Keratinocyte (primary cell): ENCODE measurements at regions not wholly inside any gene's neighbourhood (a gene's known extent, or its start where the extent isn't known, plus 50 kb on each side); places are given as distances from the start of the nearest gene placed in this dataset.

Experiments used
- DNase-seq: peaks from one replicate; pipeline ENCODE4 v3.0.0-alpha.2; 2011; ENCODE audit warnings: low read depth, missing footprints, low spot score
- FAIRE-seq: peaks from 2 replicates; lab custom pipeline; 2011; peaks lifted over from hg19 to GRCh38; lab: Jason Lieb, UNC
- H2AFZ ChIP-seq: 2 replicates; pipeline ENCODE4 v1.6.0; 2012; ENCODE audit warnings: low read length, control low read depth, inconsistent platforms; ENCODE audit not compliant: control insufficient read depth
- H3K27ac ChIP-seq: 2 replicates; pipeline ENCODE4 v1.5.1; 2011; ENCODE audit warnings: low read length; ENCODE audit not compliant: control insufficient read depth, insufficient read depth
- H3K27me3 ChIP-seq: 3 replicates; pipeline ENCODE4 v1.6.0; 2011; ENCODE audit warnings: low read length; ENCODE audit not compliant: control insufficient read depth, insufficient read depth; ENCODE audit errors: extremely low read depth
- H3K36me3 ChIP-seq, 2 experiments: 2 replicates in 1 of 2; 3 replicates in 1 of 2; pipeline ENCODE4 v1.5.1; 2011; ENCODE audit warnings: low read length in 2 of 2, mild to moderate bottlenecking in 1 of 2; ENCODE audit not compliant: control insufficient read depth in 2 of 2, insufficient read depth in 2 of 2; ENCODE audit errors: extremely low read depth in 1 of 2
- H3K4me1 ChIP-seq: 3 replicates; pipeline ENCODE4 v1.5.1; 2011; ENCODE audit warnings: low read length; ENCODE audit not compliant: control insufficient read depth, insufficient read depth; ENCODE audit errors: extremely low read depth
- H3K4me2 ChIP-seq: 3 replicates; pipeline ENCODE4 v1.6.0; 2011; ENCODE audit warnings: low read depth, low read length; ENCODE audit not compliant: control insufficient read depth, insufficient read depth; ENCODE audit errors: extremely low read depth
- H3K4me3 ChIP-seq, 3 experiments: fragments of 200-600 bp in 1 of 3; sonication (generic) in 1 of 3; 2 replicates in 2 of 3; 3 replicates in 1 of 3; pipeline ENCODE4 v1.5.1; 2011 to 2016; ENCODE audit warnings: low read length in 3 of 3, mild to moderate bottlenecking in 3 of 3, control low read depth in 2 of 3, inconsistent platforms in 1 of 3, low read depth in 1 of 3, mixed read lengths in 1 of 3, mixed run types in 1 of 3, moderate library complexity in 1 of 3; ENCODE audit not compliant: control insufficient read depth in 2 of 3, insufficient read depth in 2 of 3; ENCODE audit errors: extremely low read depth in 1 of 3
- H3K79me2 ChIP-seq: 2 replicates; pipeline ENCODE4 v1.6.0; 2012; ENCODE audit warnings: low read length; ENCODE audit not compliant: control insufficient read depth, insufficient read depth
- H3K9ac ChIP-seq: 3 replicates; pipeline ENCODE4 v1.6.0; 2011; ENCODE audit warnings: low read length; ENCODE audit not compliant: control insufficient read depth, insufficient read depth; ENCODE audit errors: extremely low read depth
- H3K9me1 ChIP-seq: 3 replicates; pipeline ENCODE4 v1.6.0; 2011; ENCODE audit warnings: low read length; ENCODE audit not compliant: control insufficient read depth, insufficient read depth; ENCODE audit errors: extremely low read depth
- H3K9me3 ChIP-seq: 2 replicates; pipeline ENCODE4 v1.5.1; 2012; ENCODE audit warnings: low read depth, low read length; ENCODE audit not compliant: control insufficient read depth
- H4K20me1 ChIP-seq: 3 replicates; pipeline ENCODE4 v1.6.0; 2011; ENCODE audit warnings: low read length; ENCODE audit not compliant: control insufficient read depth, insufficient read depth; ENCODE audit errors: extremely low read depth
- CTCF ChIP-seq, 3 experiments: IDR thresholded peaks in 1 of 3; conservative IDR thresholded peaks in 1 of 3; optimal IDR thresholded peaks in 1 of 3; 2 replicates in 2 of 3; 3 replicates in 1 of 3; pipeline versions ENCODE3 to v1.5.1; 2011; ENCODE audit warnings: low read length in 3 of 3, mild to moderate bottlenecking in 3 of 3, moderate library complexity in 2 of 3, control low read depth in 1 of 3, inconsistent platforms in 1 of 3; ENCODE audit not compliant: insufficient read depth in 2 of 3; ENCODE audit errors: extremely low read depth in 1 of 3
- EZH2 ChIP-seq: IDR thresholded peaks from one replicate; pipeline ENCODE4 v1.6.1; 2012; ENCODE audit warnings: inconsistent platforms, mild to moderate bottlenecking, low read length, moderate library complexity
- dilution Hi-C: fragments of 300-500 bp; cut with MboI; formaldehyde crosslinking; loops from one replicate; pipeline ENCODE4 v1.7.0; 2020; ENCODE audit warnings: low sequenced_read_pairs; ENCODE audit not compliant: extremely low pct_ligation_motif_present

- Histone ChIP-seq H3K9ac (no peak overlapping the region), H3K4me2 (no peak overlapping the region), H3K4me1 (peaks cover 7% of the 10 kb centered on the region), H3K27me3 (no peaks in the 10 kb centered on the region), H3K4me3 (no peak overlapping the region), H3K9me3 (no peaks in the 10 kb centered on the region), H3K36me3 (no peaks in the 10 kb centered on the region), H4K20me1 (no peaks in the 10 kb centered on the region), H3K27ac (no peak overlapping the region), H2AFZ (no peak overlapping the region), H3K9me1 (no peaks in the 10 kb centered on the region), H3K79me2 (no peaks in the 10 kb centered on the region)
- dilution Hi-C loops, result no loop called here
- DNase-seq (no peak), FAIRE-seq (no peak)
- TF ChIP-seq CTCF (optimal IDR thresholded peaks at IDR 0.05 in 1 of 3, IDR thresholded peaks at IDR 0.05 in 1 of 3, conservative IDR thresholded peaks at IDR 0.05 in 1 of 3; ENCODE audit: extremely low read depth in 1 of 3, insufficient read depth in 2 of 3, low read length in 3 of 3), result no peak
- TF ChIP-seq EZH2, result no peak
These were observed 623.5 kb downstream of the EPHA4 start for GRCh38 chr2:220948579-220948978.

GRCh38 chr2:220949466-220949865 lies 622.6 kb downstream of the EPHA4 start:
- Histone ChIP-seq H4K20me1 (no peaks in the 10 kb centered on the region), H3K9me3 (no peaks in the 10 kb centered on the region), H3K4me3 (no peak overlapping the region), H3K9ac (no peak overlapping the region), H3K36me3 (no peaks in the 10 kb centered on the region), H2AFZ (no peak overlapping the region), H3K9me1 (no peaks in the 10 kb centered on the region), H3K79me2 (no peaks in the 10 kb centered on the region), H3K27ac (no peak overlapping the region), H3K4me1 (peaks cover 7% of the 10 kb centered on the region), H3K27me3 (no peaks in the 10 kb centered on the region), H3K4me2 (no peak overlapping the region)
- no peak for DNase-seq
- dilution Hi-C loops, result no loop called here
- TF ChIP-seq EZH2, result no peak
- no peak for TF ChIP-seq CTCF (optimal IDR thresholded peaks at IDR 0.05 in 1 of 3, IDR thresholded peaks at IDR 0.05 in 1 of 3, conservative IDR thresholded peaks at IDR 0.05 in 1 of 3; ENCODE audit: extremely low read depth in 1 of 3, insufficient read depth in 2 of 3, low read length in 3 of 3)
- FAIRE-seq, result no peak
